ENCODE measurements at regions not wholly inside any gene's neighbourhood (a gene's known extent, or its start where the extent isn't known, plus 50 kb on each side); places are given as distances from the start of the nearest gene placed in this dataset.
"Not testable (repeated sequence)": the region's sequence is repeated elsewhere in the genome, so short reads cannot be mapped to it uniquely, and the experiment has no call there.

- no peak for TF ChIP-seq ZNF274 (IDR thresholded peaks at IDR 0.05; ENCODE audit: low read depth, low read length)
- no peak for TF ChIP-seq SUZ12 (IDR thresholded peaks at IDR 0.05; ENCODE audit: extremely low read depth, insufficient read depth, insufficient read length)
- TF ChIP-seq YY1 (IDR thresholded peaks at IDR 0.05; ENCODE audit: insufficient read depth, insufficient read length): no peak
- DNase-seq (ENCODE audit: low read depth, low spot score): no peak
- Histone ChIP-seq H3K9ac (ENCODE audit: insufficient read length, low read depth) (no peak overlapping the region), H3K4me1 (ENCODE audit: insufficient read depth, insufficient read length) (peaks cover 9% of the 10 kb centered on the region), H3K4me3 (ENCODE audit: insufficient read length, low read depth) (no peak overlapping the region), H3K27me3 (ENCODE audit: insufficient read depth, insufficient read length) (no peaks in the 10 kb centered on the region), H3K9me3 (ENCODE audit: insufficient read depth, low read length) (peaks cover 4% of the 10 kb centered on the region; the same call in 1 of the 2 replicates), H3K36me3 (ENCODE audit: insufficient read depth, insufficient read length, low read length) (no peaks in the 10 kb centered on the region)
Observed at GRCh38 chr14:105857220-105857825, 330.9 kb downstream of the TMEM121 start.

- DNase-seq (ENCODE audit: low read depth, low spot score): no peak
- Histone ChIP-seq H3K4me3 (ENCODE audit: insufficient read length, low read depth) (no peak overlapping the region), H3K9ac (ENCODE audit: insufficient read length, low read depth) (no peak overlapping the region), H3K27me3 (ENCODE audit: insufficient read depth, insufficient read length) (no peaks in the 10 kb centered on the region), H3K9me3 (ENCODE audit: insufficient read depth, low read length) (peaks cover 4% of the 10 kb centered on the region; the same call in 1 of the 2 replicates), H3K4me1 (ENCODE audit: insufficient read depth, insufficient read length) (peaks cover 11% of the 10 kb centered on the region), H3K36me3 (ENCODE audit: insufficient read depth, insufficient read length, low read length) (no peaks in the 10 kb centered on the region)
- TF ChIP-seq ZNF274 (IDR thresholded peaks at IDR 0.05; ENCODE audit: low read depth, low read length): no peak
- no peak for TF ChIP-seq YY1 (IDR thresholded peaks at IDR 0.05; ENCODE audit: insufficient read depth, insufficient read length)
- TF ChIP-seq SUZ12 (IDR thresholded peaks at IDR 0.05; ENCODE audit: extremely low read depth, insufficient read depth, insufficient read length): no peak
Observed at GRCh38 chr14:105857826-105858675, 331.7 kb downstream of the TMEM121 start.

GRCh38 chr14:105858676-105859025 lies 332.3 kb downstream of the TMEM121 start:
- no peaks in the 10 kb centered on the region for H3K27me3 ChIP-seq (ENCODE audit: insufficient read depth, insufficient read length)
- H3K4me1 ChIP-seq (ENCODE audit: insufficient read depth, insufficient read length): peaks cover 11% of the 10 kb centered on the region
- DNase-seq (ENCODE audit: low read depth, low spot score): no peak
- no peaks in the 10 kb centered on the region for H3K36me3 ChIP-seq (ENCODE audit: insufficient read depth, insufficient read length, low read length)
- no peak overlapping the region for H3K9ac ChIP-seq (ENCODE audit: insufficient read length, low read depth)
- TF ChIP-seq YY1 (IDR thresholded peaks at IDR 0.05; ENCODE audit: insufficient read depth, insufficient read length) (no peak), ZNF274 (IDR thresholded peaks at IDR 0.05; ENCODE audit: low read depth, low read length) (no peak), SUZ12 (IDR thresholded peaks at IDR 0.05; ENCODE audit: extremely low read depth, insufficient read depth, insufficient read length) (no peak)
- no peak overlapping the region for H3K4me3 ChIP-seq (ENCODE audit: insufficient read length, low read depth)
- peaks cover 4% of the 10 kb centered on the region; the same call in 1 of the 2 replicates for H3K9me3 ChIP-seq (ENCODE audit: insufficient read depth, low read length)

- H3K9ac ChIP-seq (ENCODE audit: insufficient read length, low read depth); H3K36me3 ChIP-seq (ENCODE audit: insufficient read depth, insufficient read length, low read length); H3K9me3 ChIP-seq (ENCODE audit: insufficient read depth, low read length); DNase-seq (ENCODE audit: low read depth, low spot score); H3K27me3 ChIP-seq (ENCODE audit: insufficient read depth, insufficient read length); H3K4me3 ChIP-seq (ENCODE audit: insufficient read length, low read depth): not testable (repeated sequence)
- peaks cover 11% of the 10 kb centered on the region for H3K4me1 ChIP-seq (ENCODE audit: insufficient read depth, insufficient read length)
Observed at GRCh38 chr14:105859073-105859716, 332.8 kb downstream of the TMEM121 start.

GRCh38 chr14:105859717-105860614 lies 333.6 kb downstream of the TMEM121 start:
- no peak for DNase-seq (ENCODE audit: low read depth, low spot score)
- Histone ChIP-seq H3K4me1 (ENCODE audit: insufficient read depth, insufficient read length) (peaks cover 13% of the 10 kb centered on the region), H3K27me3 (ENCODE audit: insufficient read depth, insufficient read length) (no peaks in the 10 kb centered on the region)

GRCh38 chr14:105860615-105861580 lies 334.5 kb downstream of the TMEM121 start:
- TF ChIP-seq SUZ12 (IDR thresholded peaks at IDR 0.05; ENCODE audit: extremely low read depth, insufficient read depth, insufficient read length): no peak
- TF ChIP-seq YY1 (IDR thresholded peaks at IDR 0.05; ENCODE audit: insufficient read depth, insufficient read length): no peak
- no peak for TF ChIP-seq ZNF274 (IDR thresholded peaks at IDR 0.05; ENCODE audit: low read depth, low read length)
- H3K9ac ChIP-seq (ENCODE audit: insufficient read length, low read depth): no peak overlapping the region
- peaks cover 17% of the 10 kb centered on the region for H3K4me1 ChIP-seq (ENCODE audit: insufficient read depth, insufficient read length)
- no peak overlapping the region for H3K4me3 ChIP-seq (ENCODE audit: insufficient read length, low read depth)
- no peaks in the 10 kb centered on the region for H3K36me3 ChIP-seq (ENCODE audit: insufficient read depth, insufficient read length, low read length)
- peaks cover 4% of the 10 kb centered on the region; the same call in 1 of the 2 replicates for H3K9me3 ChIP-seq (ENCODE audit: insufficient read depth, low read length)
- H3K27me3 ChIP-seq (ENCODE audit: insufficient read depth, insufficient read length): no peaks in the 10 kb centered on the region
- no peak for DNase-seq (ENCODE audit: low read depth, low spot score)

More at GRCh38 chr14:105859717-105860614, 333.6 kb downstream of the TMEM121 start:
- no peak overlapping the region for H3K9ac ChIP-seq (ENCODE audit: insufficient read length, low read depth)
- TF ChIP-seq YY1 (IDR thresholded peaks at IDR 0.05; ENCODE audit: insufficient read depth, insufficient read length) (no peak), SUZ12 (IDR thresholded peaks at IDR 0.05; ENCODE audit: extremely low read depth, insufficient read depth, insufficient read length) (no peak), ZNF274 (IDR thresholded peaks at IDR 0.05; ENCODE audit: low read depth, low read length) (no peak)
- no peaks in the 10 kb centered on the region for H3K36me3 ChIP-seq (ENCODE audit: insufficient read depth, insufficient read length, low read length)
- peaks cover 4% of the 10 kb centered on the region; the same call in 1 of the 2 replicates for H3K9me3 ChIP-seq (ENCODE audit: insufficient read depth, low read length)
- H3K4me3 ChIP-seq (ENCODE audit: insufficient read length, low read depth): no peak overlapping the region

Measured in NT2/D1 (cell line).